ENCODE measurements at regions not wholly inside any gene's neighbourhood (a gene's known extent, or its start where the extent isn't known, plus 50 kb on each side); places are given as distances from the start of the nearest gene placed in this dataset.
"Not testable (repeated sequence)": the region's sequence is repeated elsewhere in the genome, so short reads cannot be mapped to it uniquely, and the experiment has no call there.

DNA sequence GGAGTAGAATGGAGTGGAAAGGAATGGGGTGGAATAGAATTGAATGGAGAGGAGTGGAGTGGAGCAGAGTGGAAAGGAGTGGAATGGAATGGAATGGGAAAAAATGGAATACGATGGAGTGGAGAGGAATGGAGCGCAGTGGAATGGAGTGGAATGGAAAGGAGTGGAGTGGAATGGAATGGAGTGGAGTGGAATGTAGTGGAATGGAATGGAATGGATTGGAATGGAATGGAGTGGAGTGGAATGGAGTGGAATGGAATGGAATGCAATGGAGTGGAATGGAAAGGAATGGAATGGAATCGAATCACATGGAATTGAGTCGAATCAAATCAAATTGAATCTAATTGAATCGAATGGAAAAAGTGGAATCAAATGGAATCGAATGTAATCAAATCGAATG is 1016.1 kb downstream of the CDY1 start:
- no peak for DNase-seq (ENCODE audit: low read depth)

DNA sequence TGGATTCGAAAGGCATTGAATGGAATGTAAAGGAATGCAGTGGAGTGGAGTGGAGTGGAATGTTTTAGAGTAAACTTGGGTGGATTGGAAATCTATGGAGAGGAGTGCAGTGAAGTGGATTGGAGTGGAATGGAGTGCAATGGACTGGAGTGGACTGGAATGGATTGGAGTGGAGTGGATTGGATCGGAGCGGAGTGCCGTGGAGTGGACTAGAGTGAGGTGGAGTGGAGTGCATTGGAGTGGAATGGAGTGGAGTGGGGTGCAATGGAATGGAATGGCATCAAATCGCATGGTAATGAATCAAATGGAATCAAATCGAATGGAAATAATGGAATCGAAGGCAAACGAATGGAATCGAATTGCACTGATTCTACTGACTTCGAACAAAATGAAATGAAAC is 1023.9 kb downstream of the CDY1 start:
- not testable (repeated sequence) for DNase-seq (ENCODE audit: low read depth)

DNA sequence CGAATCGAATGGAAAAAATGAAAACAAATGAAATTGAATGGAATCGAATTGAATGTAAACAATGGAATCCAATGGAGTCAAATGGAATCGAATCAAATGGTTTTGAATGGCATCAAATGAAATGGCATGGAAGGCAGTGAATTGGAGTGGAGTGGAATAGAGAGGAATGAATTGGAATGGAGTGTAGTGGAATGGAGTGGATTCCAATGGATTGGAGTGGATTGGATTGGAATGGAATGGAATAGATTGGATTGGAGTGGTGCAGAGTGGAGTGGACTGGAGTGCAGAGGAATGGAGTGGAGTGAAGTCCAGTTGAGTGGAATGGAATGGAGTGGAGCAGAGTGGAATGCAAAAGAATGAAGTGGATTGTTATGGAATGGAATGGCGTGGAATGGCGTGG is 1026.3 kb downstream of the CDY1 start:
- DNase-seq (ENCODE audit: low read depth): not testable (repeated sequence)

DNA sequence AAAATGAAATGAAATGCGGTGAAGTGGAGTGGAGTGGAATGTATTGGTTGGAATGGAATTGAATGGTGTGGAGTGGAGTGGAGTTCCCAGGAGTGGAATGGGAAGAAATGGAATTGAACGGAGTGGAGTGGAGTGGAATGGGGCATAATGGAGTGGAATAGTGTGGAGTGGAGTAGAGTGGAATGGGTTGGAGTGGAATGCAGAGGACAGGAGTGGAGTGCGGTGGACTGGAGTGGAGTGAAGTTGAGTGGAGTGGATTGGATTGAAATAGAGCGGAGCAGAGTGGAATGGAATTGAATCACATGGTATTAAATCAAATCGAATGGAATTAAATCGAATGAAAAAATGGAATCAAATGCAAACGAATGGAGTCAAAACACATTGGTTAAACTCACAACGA is 1042.3 kb downstream of the CDY1 start:
- not testable (repeated sequence) for DNase-seq (ENCODE audit: low read depth)

DNA sequence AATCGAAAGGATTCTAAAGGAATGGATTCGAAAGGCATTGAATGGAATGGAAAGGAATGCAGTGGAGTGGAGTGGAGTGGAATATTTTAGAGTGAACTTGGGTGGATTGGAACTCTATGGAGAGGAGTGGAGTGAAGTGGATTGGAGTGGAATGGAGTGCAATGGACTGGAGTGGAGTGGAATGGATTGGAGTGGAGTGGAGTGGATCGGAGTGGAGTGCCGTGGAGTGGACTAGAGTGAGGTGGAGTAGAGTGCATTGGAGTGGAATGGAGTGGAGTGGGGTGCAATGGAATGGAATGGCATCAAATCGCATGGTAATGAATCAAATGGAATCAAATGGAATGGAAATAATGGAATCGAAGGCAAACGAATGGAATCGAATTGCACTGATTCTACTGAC is 1044.8 kb downstream of the CDY1 start:
- DNase-seq (ENCODE audit: low read depth): not testable (repeated sequence)

DNA sequence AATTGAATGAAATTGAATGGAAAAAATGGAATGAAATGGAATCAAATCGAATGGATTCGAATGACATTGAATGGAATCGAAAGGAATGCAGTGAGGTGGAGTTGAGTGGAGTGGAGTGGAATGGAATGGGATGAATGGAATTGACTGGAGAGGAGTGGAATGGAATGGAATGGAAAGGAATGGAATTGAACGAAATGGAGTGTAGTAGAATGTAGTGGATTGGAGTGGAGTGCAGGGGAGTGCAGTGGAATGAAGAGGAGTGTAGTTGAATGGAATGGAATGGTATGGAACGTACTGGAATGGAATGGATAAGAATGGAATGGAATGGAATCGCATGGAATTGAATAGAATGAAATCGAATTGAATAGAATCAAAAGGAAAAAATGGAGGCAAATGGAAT is 1047.3 kb downstream of the CDY1 start:
- DNase-seq (ENCODE audit: low read depth): not testable (repeated sequence)

DNA sequence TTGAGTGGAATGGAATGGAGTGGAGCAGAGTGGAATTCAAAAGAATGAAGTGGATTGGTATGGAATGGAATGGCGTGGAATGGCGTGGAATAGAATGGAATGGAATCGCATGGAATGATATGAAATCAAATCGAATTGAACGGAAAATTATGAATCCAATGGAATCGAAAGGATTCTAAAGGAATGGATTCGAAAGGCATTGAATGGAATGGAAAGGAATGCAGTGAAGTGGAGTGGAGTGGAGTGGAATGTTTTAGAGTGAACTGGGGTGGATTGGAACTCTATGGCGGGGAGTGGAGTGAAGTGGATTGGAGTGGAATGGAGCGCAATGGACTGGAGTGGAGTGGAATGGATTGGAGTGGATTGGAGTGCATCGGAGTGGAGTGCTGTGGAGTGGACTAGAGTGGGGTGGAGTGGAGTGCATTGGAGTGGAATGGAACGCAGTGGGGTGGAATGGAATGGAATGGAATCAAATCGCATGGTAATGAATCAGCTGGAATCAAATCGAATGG is 1048.5 kb downstream of the CDY1 start:
- DNase-seq (ENCODE audit: low read depth): peak; percentile 5

DNA sequence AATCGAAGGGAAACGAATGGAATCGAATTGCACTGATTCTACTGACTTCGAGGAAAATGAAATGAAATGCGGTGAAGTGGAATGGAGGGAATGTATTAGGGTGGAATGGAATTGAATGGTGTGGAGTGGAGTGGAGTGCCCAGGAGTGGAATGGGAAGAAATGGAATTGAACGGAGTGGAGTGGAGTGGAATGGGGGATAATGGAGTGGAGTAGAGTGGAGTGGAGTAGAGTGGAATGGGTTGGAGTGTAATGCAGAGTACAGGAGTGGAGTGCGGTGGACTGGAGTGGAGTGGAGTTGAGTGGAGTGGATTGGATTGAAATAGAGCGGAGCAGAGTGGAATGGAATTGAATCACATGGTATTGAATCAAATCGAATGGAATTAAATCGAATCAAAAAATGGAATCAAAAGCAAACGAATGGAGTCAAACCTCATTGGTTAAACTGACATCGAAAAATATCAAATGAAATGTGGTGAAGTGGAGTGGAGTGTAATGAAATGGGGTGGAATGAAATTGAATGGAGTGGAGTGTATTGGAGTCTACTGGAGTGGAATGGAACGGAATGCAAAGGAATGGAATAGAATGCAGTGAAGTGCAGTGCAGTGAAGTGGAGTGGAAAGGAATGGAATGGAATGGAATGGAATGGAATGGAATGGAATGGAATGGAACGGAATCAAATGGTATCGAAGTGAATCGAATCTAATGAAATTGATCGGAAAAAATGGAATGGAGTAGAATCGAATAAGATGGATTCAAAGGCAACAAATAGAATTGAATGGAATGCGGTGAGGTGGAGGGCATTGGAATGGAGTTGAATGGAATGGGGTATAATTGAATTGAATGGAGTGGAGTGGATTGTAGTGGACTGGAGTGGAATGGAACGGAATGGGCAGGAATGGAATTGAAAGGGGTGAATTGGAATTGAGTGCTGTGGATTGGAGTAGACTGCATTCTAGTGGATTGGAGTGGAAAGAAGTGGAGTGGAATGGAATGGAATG is 1049.3 kb downstream of the CDY1 start:
- not testable (repeated sequence) for DNase-seq (ENCODE audit: low read depth)

All from stimulated activated CD4-positive, alpha-beta T cell treated with anti-CD3 and anti-CD28 coated beads, Interleukin-2, amount 100 ng/mL, for 4 hours (primary cell).